K562 (cell line): ENCODE measurements at regions not wholly inside any gene's neighbourhood (a gene's known extent, or its start where the extent isn't known, plus 50 kb on each side); places are given as distances from the start of the nearest gene placed in this dataset.
"Not testable (repeated sequence)": the region's sequence is repeated elsewhere in the genome, so short reads cannot be mapped to it uniquely, and the experiment has no call there.

Experiments
- ATAC-seq: fragments of 200-7000 bp; cut with Tn5 transposase; 3 replicates; pipeline ENCODE4 v1.9.1; 2020; ENCODE audit warnings: moderate library complexity
- BruUV-seq: library from RNA; stranded (reverse); fragments of 400-500 nt; replicated peaks from 2 replicates; lab custom pipeline; 2021; lab: Mats Ljungman, UMichigan
- CTCF ChIA-PET: fragments of 300-600 bp; formaldehyde crosslinking; extraction: SDS; loops from one replicate; lab custom pipeline; 2021; ENCODE audit warnings: low intra/inter-chr PET ratio; lab: Yijun Ruan, JAX
- POLR2A ChIA-PET: fragments of 300-600, 350-650 bp; sonication (Branson Sonifier 250); formaldehyde crosslinking; extraction: SDS; loops from one replicate; lab custom pipeline; 2021; ENCODE audit warnings: antibody characterized with exemption, inconsistent platforms; lab: Yijun Ruan, JAX
- DNase-seq, 4 experiments: peaks; one replicate each; pipeline versions ENCODE4 v3.0.0 to v3.0.0-alpha.2; 2011 to 2018; ENCODE audit warnings: low spot score in 3 of 4, mixed read lengths in 3 of 4; ENCODE audit errors: extremely low read depth in 1 of 4
- FAIRE-seq: peaks from 2 replicates; lab custom pipeline; 2011; peaks lifted over from hg19 to GRCh38; lab: Jason Lieb, UNC
- H2AFZ ChIP-seq: 2 replicates; pipeline ENCODE4 v1.6.0; 2011; ENCODE audit warnings: low read depth, low read length, control low read depth, inconsistent platforms
- H3K27ac ChIP-seq: fragments of 200-600 bp; 3 replicates; pipeline ENCODE4 v1.8.0; 2011; ENCODE audit warnings: low read depth, mild to moderate bottlenecking, control low read depth, inconsistent platforms, low read length, moderate library complexity, mixed read lengths; ENCODE audit errors: extremely low read depth
- H3K27me3 ChIP-seq, 2 experiments: fragments of 300-600 bp in 1 of 2; 2 replicates in 1 of 2; 3 replicates in 1 of 2; pipeline versions ENCODE4 v1.6.0 to v1.8.0; 2011; ENCODE audit warnings: inconsistent platforms in 2 of 2, low read length in 2 of 2, mild to moderate bottlenecking in 1 of 2, mixed read lengths in 1 of 2, moderate library complexity in 1 of 2; ENCODE audit not compliant: control insufficient read depth in 2 of 2, insufficient read depth in 2 of 2
- H3K36me3 ChIP-seq: fragments of 300-600 bp; 3 replicates; pipeline ENCODE4 v1.8.0; 2011; ENCODE audit warnings: mild to moderate bottlenecking, low read length, inconsistent platforms; ENCODE audit not compliant: control insufficient read depth, insufficient read depth
- H3K4me1 ChIP-seq, 2 experiments: fragments of 200-600 bp in 1 of 2; replicated peaks in 1 of 2; 2 replicates in 1 of 2; 3 replicates in 1 of 2; pipeline versions ENCODE4 v1.5.1 to v1.8.0; 2011; ENCODE audit warnings: inconsistent platforms in 2 of 2, low read length in 2 of 2, mild to moderate bottlenecking in 1 of 2, mixed read lengths in 1 of 2, moderate library complexity in 1 of 2; ENCODE audit not compliant: control insufficient read depth in 2 of 2, insufficient read depth in 2 of 2
- H3K4me2 ChIP-seq: 2 replicates; pipeline ENCODE4 v1.6.1; 2011; ENCODE audit warnings: low read length, control low read depth, inconsistent platforms, mixed read lengths; ENCODE audit not compliant: insufficient read depth
- H3K4me3 ChIP-seq: fragments of 200-600 bp; sonication (generic), shearing (Covaris generic); 2 replicates; pipeline ENCODE4 v1.5.1; 2016; ENCODE audit warnings: control low read depth, inconsistent platforms
- H3K79me2 ChIP-seq: fragments of 200-600 bp; 3 replicates; pipeline ENCODE4 v1.8.0; 2011; ENCODE audit warnings: low read length, inconsistent platforms; ENCODE audit not compliant: control insufficient read depth, insufficient read depth
- H3K9ac ChIP-seq, 2 experiments: 2 replicates each; pipeline versions ENCODE4 v1.6.0 to v1.6.1; 2011; ENCODE audit warnings: low read depth in 2 of 2, low read length in 2 of 2, control low read depth in 1 of 2, inconsistent platforms in 1 of 2, mild to moderate bottlenecking in 1 of 2, mixed read lengths in 1 of 2; ENCODE audit not compliant: insufficient read depth in 1 of 2
- H3K9me1 ChIP-seq: one replicate; pipeline ENCODE4 v1.6.0; 2011; ENCODE audit warnings: inconsistent platforms, mild to moderate bottlenecking, low read length, moderate library complexity; ENCODE audit not compliant: control insufficient read depth, insufficient read depth
- H3K9me3 ChIP-seq: replicated peaks from 2 replicates; pipeline ENCODE4 v1.5.1; 2011; ENCODE audit warnings: low read depth, low read length, inconsistent platforms; ENCODE audit not compliant: control insufficient read depth, insufficient read depth
- H4K20me1 ChIP-seq: replicated peaks from 2 replicates; pipeline ENCODE4 v1.6.1; 2011; ENCODE audit warnings: low read length, inconsistent platforms, mixed read lengths; ENCODE audit not compliant: control insufficient read depth, insufficient read depth
- BRD4 ChIP-seq: fragments of 200-600 bp; sonication (generic); IDR thresholded peaks from 2 replicates; pipeline ENCODE4 v1.6.1; 2017; ENCODE audit warnings: inconsistent platforms
- C11orf30 ChIP-seq: fragments of 450-650 bp; IDR thresholded peaks from 2 replicates; pipeline ENCODE4 v1.6.1; 2016; ENCODE audit warnings: low read depth, mild to moderate bottlenecking
- ESRRA ChIP-seq: fragments of 450-650 bp; IDR thresholded peaks from 2 replicates; pipeline ENCODE4 v1.6.1; 2014; ENCODE audit warnings: low read depth, mild to moderate bottlenecking, moderate library complexity, borderline replicate concordance
- MAFF ChIP-seq: IDR thresholded peaks from 2 replicates; pipeline ENCODE4 v1.6.1; 2012; ENCODE audit warnings: low read length, improper control_type of control experiment
- MAFG ChIP-seq: fragments of 450-650 bp; conservative IDR thresholded peaks from 2 replicates; pipeline ENCODE4 v1.6.1; 2016; ENCODE audit warnings: missing genetic modification characterization, missing compliant biosample characterization
- MAFK ChIP-seq: IDR thresholded peaks from 2 replicates; pipeline ENCODE4 v1.6.1; 2011; ENCODE audit warnings: low read length, improper control_type of control experiment
- NFE2 ChIP-seq: IDR thresholded peaks from 2 replicates; pipeline ENCODE4 v1.6.1; 2014; ENCODE audit warnings: antibody characterized with exemption, low read depth
- NFE2L1 ChIP-seq: fragments of 450-650 bp; IDR thresholded peaks from 2 replicates; pipeline ENCODE4 v1.6.1; 2016; ENCODE audit warnings: missing genetic modification characterization, low read depth, mild to moderate bottlenecking, missing compliant biosample characterization, moderate library complexity, borderline replicate concordance
- SIN3A ChIP-seq, 2 experiments: fragments of 150-350 bp in 1 of 2; IDR thresholded peaks; 2 replicates each; pipeline ENCODE4 v1.6.1; 2011 to 2016; ENCODE audit warnings: borderline replicate concordance in 2 of 2, low read depth in 2 of 2, low read length in 2 of 2, mild to moderate bottlenecking in 2 of 2, moderate library complexity in 2 of 2; ENCODE audit not compliant: control insufficient read depth in 1 of 2
- YY1 ChIP-seq, 3 experiments: IDR thresholded peaks; 2 replicates each; pipeline ENCODE4 v1.6.1; 2011; ENCODE audit warnings: low read length in 2 of 3, mild to moderate bottlenecking in 2 of 3, moderate library complexity in 2 of 3, borderline replicate concordance in 1 of 3, control low read depth in 1 of 3, low read depth in 1 of 3; ENCODE audit not compliant: insufficient read depth in 3 of 3, insufficient replicate concordance in 2 of 3, control insufficient read depth in 1 of 3, insufficient read length in 1 of 3; ENCODE audit errors: extremely low read depth in 1 of 3
- ZBTB1 ChIP-seq: sonication (generic); formaldehyde crosslinking; IDR thresholded peaks from 2 replicates; pipeline ENCODE4 v1.8.1; 2023; ENCODE audit warnings: missing genetic modification reagents, low read depth, mild to moderate bottlenecking, borderline replicate concordance
- ZKSCAN1 ChIP-seq: fragments of 150-350 bp; IDR thresholded peaks from 2 replicates; pipeline ENCODE4 v1.6.1; 2016; ENCODE audit warnings: low read depth, low read length
- ZNF445 ChIP-seq: fragments of 250-450 bp; sonication (Bioruptor Pico); IDR thresholded peaks from 2 replicates; pipeline ENCODE4 v1.4.0; 2020; ENCODE audit warnings: low read depth, mild to moderate bottlenecking, moderate library complexity
- WGBS: fragments of 100-300 bp; shearing (Covaris generic); methylation state at CpG from one replicate; pipeline ENCODE4 v1.1.6; 2016; ENCODE audit warnings: low coverage, mixed read lengths; ENCODE audit not compliant: insufficient coverage; ENCODE audit errors: missing lambda C conversion rate; 5-methylcytosine and 5-hydroxymethylcytosine counted together
- in situ Hi-C: fragments of 300-500 bp; cut with MboI; formaldehyde crosslinking; loops from 4 replicates; pipeline ENCODE4 v1.15.0; 2018; ENCODE audit warnings: inconsistent platforms, mixed read lengths
- intact Hi-C: fragments of 100-400 bp; cut with micrococcal nuclease; formaldehyde crosslinking; loops from 2 replicates; pipeline ENCODE4 v1.14.2; 2022

DNA sequence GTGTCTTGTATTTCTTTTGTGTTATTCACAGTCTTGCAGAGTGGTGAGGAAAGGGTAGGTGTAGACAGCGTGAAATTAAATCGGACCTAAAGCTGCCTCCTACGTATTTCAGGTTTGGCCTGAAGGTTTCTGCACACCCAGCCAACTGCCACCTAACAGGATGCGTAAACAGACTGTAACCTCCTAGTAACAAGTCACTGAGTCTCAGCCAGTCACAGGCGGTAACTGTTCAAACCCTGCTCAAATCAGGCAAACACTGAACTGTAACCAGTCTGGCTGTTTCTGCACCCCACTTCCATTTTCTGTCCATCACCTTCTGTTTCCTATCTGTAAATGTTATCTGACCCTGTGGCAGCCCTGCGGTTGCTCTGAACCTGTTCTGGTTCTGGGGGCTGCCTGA lies 87.1 kb downstream of the ADAMTS15 start:
- ATAC-seq = no peak
- in situ Hi-C loops (no loop called here), intact Hi-C loops (no loop called here)
- no peak for TF ChIP-seq ZNF445 (CRISPR knock-in tag)
- no peak for TF ChIP-seq ZKSCAN1
- Histone ChIP-seq H3K9ac (no peak overlapping the region), H3K9me3 (no peaks in the 10 kb centered on the region), H3K27ac (no peak overlapping the region), H3K27me3 (peaks cover 5 to 21% of the 10 kb centered on the region in 2 experiments; a peak in 4 of 5 replicates), H2AFZ (no peak overlapping the region), H3K36me3 (no peaks in the 10 kb centered on the region), H3K4me2 (no peak overlapping the region), H3K9me1 (no peaks in the 10 kb centered on the region), H4K20me1 (no peaks in the 10 kb centered on the region; the same call in none of the 2 replicates), H3K4me3 (no peak overlapping the region), H3K4me1 (no peaks in the 10 kb centered on the region), H3K79me2 (no peaks in the 10 kb centered on the region)
- CTCF ChIA-PET = no interaction called here
- 0% methylated on average over 6 of the region's 6 CpGs for WGBS
- POLR2A ChIA-PET = no interaction called here
- DNase-seq = no peak
- FAIRE-seq = no peak
- no TSS peak for BruUV-seq

DNA sequence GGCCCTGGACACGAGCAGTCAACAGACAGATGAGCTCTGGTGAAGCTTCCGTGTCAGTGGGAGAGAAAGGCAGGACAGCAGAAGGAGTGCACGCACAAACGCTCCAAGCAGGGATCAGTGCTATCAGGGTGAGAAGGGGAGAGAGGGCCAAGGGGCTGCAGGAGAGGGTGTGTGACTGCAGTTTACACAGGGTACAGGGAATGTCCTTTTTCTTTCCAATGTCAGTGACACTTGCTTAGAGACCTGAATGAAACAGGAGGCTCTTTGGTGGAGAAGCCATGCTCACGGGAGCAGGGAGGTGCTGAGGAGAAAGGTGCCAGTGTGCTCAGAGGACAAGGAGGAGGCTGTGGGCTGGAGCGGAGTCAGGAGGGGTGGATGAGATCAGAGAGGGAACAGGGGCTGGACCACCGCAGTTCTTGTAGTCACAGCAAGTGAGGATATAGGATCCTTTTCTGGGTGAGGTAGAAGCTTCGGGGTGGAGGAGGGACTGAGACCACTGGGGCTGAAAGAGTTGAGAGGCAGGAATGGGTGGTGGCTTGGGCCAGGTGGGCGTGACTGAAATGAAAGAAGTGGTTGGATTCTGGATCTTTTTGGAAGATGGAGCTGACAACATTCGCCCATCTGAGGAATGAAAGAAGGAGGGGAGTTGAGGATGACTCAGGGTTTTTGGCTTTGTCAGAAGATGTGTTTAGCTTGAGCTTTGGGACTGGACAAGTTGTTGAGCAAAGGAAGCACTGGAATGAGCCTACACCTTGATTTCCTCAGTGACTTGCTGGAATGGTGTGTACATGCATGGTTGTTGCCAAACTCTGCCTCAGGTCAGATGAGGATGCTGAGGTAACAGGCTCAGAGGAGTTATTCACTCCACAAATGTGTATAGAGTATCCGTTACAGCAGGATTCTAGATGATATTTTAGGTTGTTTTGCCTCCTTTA lies 87.9 kb downstream of the ADAMTS15 start:
- WGBS = under 1% methylated on average over 10 of the region's 11 CpGs

DNA sequence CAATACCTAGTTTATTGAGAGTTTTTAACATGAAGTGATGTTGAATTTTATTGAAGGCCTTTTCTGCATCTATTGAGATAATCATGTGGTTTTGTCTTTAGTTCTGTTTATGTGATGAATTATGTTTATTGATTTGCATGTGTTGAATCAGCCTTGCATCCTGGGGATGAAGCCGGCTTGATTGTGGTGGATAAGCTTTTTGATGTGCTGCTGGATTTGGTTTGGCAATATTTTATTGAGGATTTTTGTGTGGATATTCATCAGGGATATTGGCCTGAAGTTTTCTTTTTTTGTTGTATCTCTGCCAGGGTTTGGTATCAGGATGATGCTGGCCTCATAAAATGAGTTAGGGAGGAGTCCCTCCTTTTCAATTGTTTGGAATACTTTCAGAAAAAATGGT lies 91.2 kb downstream of the ADAMTS15 start:
- H2AFZ ChIP-seq, H3K79me2 ChIP-seq, FAIRE-seq, H3K4me3 ChIP-seq, H3K27ac ChIP-seq, BruUV-seq, H3K9me1 ChIP-seq, POLR2A ChIA-PET, H3K4me1 ChIP-seq, H3K9me3 ChIP-seq, CTCF ChIA-PET, H3K36me3 ChIP-seq, H3K4me2 ChIP-seq, in situ Hi-C loops, H3K9ac ChIP-seq, ATAC-seq, H4K20me1 ChIP-seq, DNase-seq, intact Hi-C loops: not testable (repeated sequence)
- 0% methylated on average over 1 of the region's 1 CpG for WGBS
- H3K27me3 ChIP-seq = peaks cover 5 to 16% of the 10 kb centered on the region in 2 experiments; a peak in 4 of 5 replicates

More for the DNA sequence above, 87.9 kb downstream of the ADAMTS15 start:
- peaks cover 5 to 21% of the 10 kb centered on the region in 2 experiments; a peak in 4 of 5 replicates for H3K27me3 ChIP-seq
- FAIRE-seq (no peak), DNase-seq (no peak), ATAC-seq (no peak)
- H2AFZ ChIP-seq = no peak overlapping the region
- ChIA-PET POLR2A (interaction anchor here (0.7 kb wide), 1 partner anchor 1129 kb away, joined by 3 read pairs; no protein-coding TSS in a partner anchor), CTCF (no interaction called here)
- H3K36me3 ChIP-seq = no peaks in the 10 kb centered on the region
- TF ChIP-seq NFE2 = peak; percentile 73
- no peak for TF ChIP-seq YY1 (IDR thresholded peaks at IDR 0.05; ENCODE audit: borderline replicate concordance in 1 of 3, control insufficient read depth in 1 of 3, extremely low read depth in 1 of 3, insufficient read depth in 3 of 3, insufficient read length in 1 of 3, insufficient replicate concordance in 2 of 3, low read depth in 1 of 3, low read length in 2 of 3)
- peak; percentile 62 for TF ChIP-seq C11orf30
- peak; percentile 20; the same call in 1 of the 2 replicates for TF ChIP-seq MAFK
- no peak for TF ChIP-seq ZBTB1 (CRISPR knock-in tag)
- peak; percentile 57; the same call in 1 of the 2 replicates for TF ChIP-seq NFE2L1 (tag)
- TF ChIP-seq MAFG = peak; percentile 88
- no peak for TF ChIP-seq ESRRA
- TF ChIP-seq MAFF = peak; percentile 39; the same call in 1 of the 2 replicates
- no peak for TF ChIP-seq BRD4
- TF ChIP-seq SIN3A (IDR thresholded peaks at IDR 0.05; ENCODE audit: borderline replicate concordance in 2 of 2, control insufficient read depth in 1 of 2, low read depth in 2 of 2, low read length in 2 of 2) = no peak
- intact Hi-C loops (no loop called here), in situ Hi-C loops (no loop called here)
- no peak overlapping the region for H3K4me3 ChIP-seq
- BruUV-seq = no TSS peak
- no peak overlapping the region for H3K4me2 ChIP-seq
- H3K4me1 ChIP-seq = no peaks in the 10 kb centered on the region
- H3K9me3 ChIP-seq = no peaks in the 10 kb centered on the region
- no peak overlapping the region for H3K9ac ChIP-seq
- no peaks in the 10 kb centered on the region for H3K9me1 ChIP-seq
- no peaks in the 10 kb centered on the region; the same call in none of the 2 replicates for H4K20me1 ChIP-seq
- H3K27ac ChIP-seq = no peak overlapping the region
- no peaks in the 10 kb centered on the region for H3K79me2 ChIP-seq
